GM23338 (cell line): ENCODE measurements at regions not wholly inside any gene's neighbourhood (a gene's known extent, or its start where the extent isn't known, plus 50 kb on each side); places are given as distances from the start of the nearest gene placed in this dataset.

Experiments used
- ATAC-seq: fragments of 200-7000 bp; cut with Tn5 transposase; 3 replicates; pipeline ENCODE4 v1.9.1; 2020
- DNase-seq: peaks from one replicate; pipeline ENCODE4 v3.0.0-alpha.2; 2015; ENCODE audit warnings: low spot score
- H2AFZ ChIP-seq: fragments of 200-600 bp; sonication (generic); 2 replicates; pipeline ENCODE4 v1.8.0; 2016; ENCODE audit warnings: antibody characterized with exemption, mild to moderate bottlenecking, moderate library complexity
- H3F3A ChIP-seq: fragments of 200-600 bp; sonication (generic); replicated peaks from 2 replicates; pipeline ENCODE4 v1.8.0; 2017; ENCODE audit warnings: antibody characterized with exemption, mixed run types, low read depth
- H3K27ac ChIP-seq: fragments of 200-600 bp; sonication (generic); 2 replicates; pipeline ENCODE4 v1.6.1; 2016; ENCODE audit warnings: low read depth
- H3K27me3 ChIP-seq: fragments of 200-600 bp; sonication (generic); 2 replicates; pipeline ENCODE4 v1.8.0; 2016; ENCODE audit warnings: mild to moderate bottlenecking, mixed run types, moderate library complexity; ENCODE audit not compliant: insufficient read depth
- H3K36me3 ChIP-seq: fragments of 200-600 bp; sonication (generic); 2 replicates; pipeline ENCODE4 v1.8.0; 2016; ENCODE audit warnings: mild to moderate bottlenecking; ENCODE audit not compliant: insufficient read depth
- H3K4me1 ChIP-seq: fragments of 200-600 bp; sonication (generic); 2 replicates; pipeline ENCODE4 v1.8.0; 2016; ENCODE audit warnings: mild to moderate bottlenecking, moderate library complexity; ENCODE audit not compliant: insufficient read depth
- H3K4me2 ChIP-seq: fragments of 200-600 bp; sonication (generic); 2 replicates; pipeline ENCODE4 v1.7.1; 2017; ENCODE audit warnings: mixed run types
- H3K4me3 ChIP-seq: fragments of 200-600 bp; sonication (generic); 2 replicates; pipeline ENCODE4 v1.6.1; 2016; ENCODE audit warnings: mixed run types
- H3K79me2 ChIP-seq: fragments of 200-600 bp; sonication (generic); replicated peaks from 2 replicates; pipeline ENCODE4 v1.8.0; 2017; ENCODE audit warnings: mild to moderate bottlenecking; ENCODE audit not compliant: insufficient read depth
- H3K9me2 ChIP-seq: fragments of 200-600 bp; sonication (generic); 2 replicates; pipeline ENCODE4 v1.8.0; 2017; ENCODE audit not compliant: insufficient read depth
- H4K20me1 ChIP-seq: fragments of 200-600 bp; sonication (generic); replicated peaks from 2 replicates; pipeline ENCODE4 v1.8.0; 2017; ENCODE audit warnings: mild to moderate bottlenecking; ENCODE audit not compliant: insufficient read depth
- H3K27ac Mint-ChIP-seq: 2 replicates; pipeline ENCODE4 v1.8.0; 2020; ENCODE audit warnings: inconsistent platforms, mild to moderate bottlenecking, moderate library complexity, mixed read lengths
- H3K27me3 Mint-ChIP-seq: 3 replicates; pipeline ENCODE4 v1.8.0; 2022; ENCODE audit warnings: low read depth, mild to moderate bottlenecking, moderate library complexity, mixed read lengths, inconsistent platforms; ENCODE audit not compliant: insufficient read depth, poor library complexity
- H3K36me3 Mint-ChIP-seq: 3 replicates; pipeline ENCODE4 v1.8.0; 2021; ENCODE audit warnings: low read depth, mild to moderate bottlenecking, inconsistent platforms, moderate library complexity, mixed read lengths
- H3K4me1 Mint-ChIP-seq: 3 replicates; pipeline ENCODE4 v1.8.0; 2020; ENCODE audit warnings: mild to moderate bottlenecking, inconsistent platforms, mixed read lengths
- H3K4me3 Mint-ChIP-seq: 3 replicates; pipeline ENCODE4 v1.8.0; 2021; ENCODE audit warnings: moderate library complexity, mild to moderate bottlenecking, inconsistent platforms, mixed read lengths
- H3K9me3 Mint-ChIP-seq: 3 replicates; pipeline ENCODE4 v1.8.0; 2020; ENCODE audit warnings: moderate library complexity, mild to moderate bottlenecking, inconsistent platforms, mixed read lengths
- EZH2 ChIP-seq: fragments of 200-600 bp; sonication (generic); IDR thresholded peaks from one replicate; pipeline ENCODE4 v1.8.0; 2017; ENCODE audit warnings: antibody characterized with exemption, mild to moderate bottlenecking, low read depth; ENCODE audit not compliant: unreplicated experiment
- NANOG ChIP-seq: IDR thresholded peaks from 2 replicates; pipeline ENCODE4 v1.6.1; 2016; ENCODE audit warnings: antibody characterized with exemption, borderline replicate concordance
- POLR2AphosphoS5 ChIP-seq: IDR thresholded peaks from 2 replicates; pipeline ENCODE4 v1.6.1; 2016; ENCODE audit warnings: antibody characterized with exemption, low read depth
- TF ChIP-seq, protein P1 (sequence below): fragments of 250-450 bp; sonication (Bioruptor Pico); IDR thresholded peaks from 2 replicates; pipeline ENCODE4 v1.5.0; 2020; ENCODE audit warnings: mild to moderate bottlenecking, moderate library complexity
- TF ChIP-seq, protein P2 (sequence below): IDR thresholded peaks from one replicate; pipeline ENCODE4 v1.6.1; 2018; ENCODE audit warnings: antibody characterized with exemption; ENCODE audit not compliant: unreplicated experiment

DNA sequence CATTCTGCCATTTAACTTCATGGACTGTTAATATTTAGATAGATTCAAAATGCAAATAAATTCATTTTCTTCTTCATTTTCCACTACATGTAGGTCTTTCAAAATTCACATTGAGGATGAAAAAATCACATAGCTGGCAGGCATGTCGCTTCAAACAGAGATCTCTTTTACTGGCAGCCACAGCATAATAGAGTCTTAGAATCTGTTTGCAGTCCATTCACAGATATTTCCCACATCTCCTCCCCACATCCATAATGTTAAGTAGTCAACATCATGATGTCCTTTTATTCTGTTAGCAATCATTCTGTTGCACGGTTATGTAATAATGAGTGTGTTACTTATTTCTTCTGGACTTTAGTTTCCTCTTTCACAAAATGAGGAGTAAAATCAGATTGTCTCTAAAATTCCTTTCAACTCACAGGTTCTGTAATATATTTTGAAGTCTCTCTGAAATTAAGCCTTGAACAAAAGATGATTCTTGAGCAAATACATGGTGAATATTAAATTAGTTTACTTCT, 257.5 kb upstream of the SNX7 start (continued):
- TF ChIP-seq, protein P1, sequence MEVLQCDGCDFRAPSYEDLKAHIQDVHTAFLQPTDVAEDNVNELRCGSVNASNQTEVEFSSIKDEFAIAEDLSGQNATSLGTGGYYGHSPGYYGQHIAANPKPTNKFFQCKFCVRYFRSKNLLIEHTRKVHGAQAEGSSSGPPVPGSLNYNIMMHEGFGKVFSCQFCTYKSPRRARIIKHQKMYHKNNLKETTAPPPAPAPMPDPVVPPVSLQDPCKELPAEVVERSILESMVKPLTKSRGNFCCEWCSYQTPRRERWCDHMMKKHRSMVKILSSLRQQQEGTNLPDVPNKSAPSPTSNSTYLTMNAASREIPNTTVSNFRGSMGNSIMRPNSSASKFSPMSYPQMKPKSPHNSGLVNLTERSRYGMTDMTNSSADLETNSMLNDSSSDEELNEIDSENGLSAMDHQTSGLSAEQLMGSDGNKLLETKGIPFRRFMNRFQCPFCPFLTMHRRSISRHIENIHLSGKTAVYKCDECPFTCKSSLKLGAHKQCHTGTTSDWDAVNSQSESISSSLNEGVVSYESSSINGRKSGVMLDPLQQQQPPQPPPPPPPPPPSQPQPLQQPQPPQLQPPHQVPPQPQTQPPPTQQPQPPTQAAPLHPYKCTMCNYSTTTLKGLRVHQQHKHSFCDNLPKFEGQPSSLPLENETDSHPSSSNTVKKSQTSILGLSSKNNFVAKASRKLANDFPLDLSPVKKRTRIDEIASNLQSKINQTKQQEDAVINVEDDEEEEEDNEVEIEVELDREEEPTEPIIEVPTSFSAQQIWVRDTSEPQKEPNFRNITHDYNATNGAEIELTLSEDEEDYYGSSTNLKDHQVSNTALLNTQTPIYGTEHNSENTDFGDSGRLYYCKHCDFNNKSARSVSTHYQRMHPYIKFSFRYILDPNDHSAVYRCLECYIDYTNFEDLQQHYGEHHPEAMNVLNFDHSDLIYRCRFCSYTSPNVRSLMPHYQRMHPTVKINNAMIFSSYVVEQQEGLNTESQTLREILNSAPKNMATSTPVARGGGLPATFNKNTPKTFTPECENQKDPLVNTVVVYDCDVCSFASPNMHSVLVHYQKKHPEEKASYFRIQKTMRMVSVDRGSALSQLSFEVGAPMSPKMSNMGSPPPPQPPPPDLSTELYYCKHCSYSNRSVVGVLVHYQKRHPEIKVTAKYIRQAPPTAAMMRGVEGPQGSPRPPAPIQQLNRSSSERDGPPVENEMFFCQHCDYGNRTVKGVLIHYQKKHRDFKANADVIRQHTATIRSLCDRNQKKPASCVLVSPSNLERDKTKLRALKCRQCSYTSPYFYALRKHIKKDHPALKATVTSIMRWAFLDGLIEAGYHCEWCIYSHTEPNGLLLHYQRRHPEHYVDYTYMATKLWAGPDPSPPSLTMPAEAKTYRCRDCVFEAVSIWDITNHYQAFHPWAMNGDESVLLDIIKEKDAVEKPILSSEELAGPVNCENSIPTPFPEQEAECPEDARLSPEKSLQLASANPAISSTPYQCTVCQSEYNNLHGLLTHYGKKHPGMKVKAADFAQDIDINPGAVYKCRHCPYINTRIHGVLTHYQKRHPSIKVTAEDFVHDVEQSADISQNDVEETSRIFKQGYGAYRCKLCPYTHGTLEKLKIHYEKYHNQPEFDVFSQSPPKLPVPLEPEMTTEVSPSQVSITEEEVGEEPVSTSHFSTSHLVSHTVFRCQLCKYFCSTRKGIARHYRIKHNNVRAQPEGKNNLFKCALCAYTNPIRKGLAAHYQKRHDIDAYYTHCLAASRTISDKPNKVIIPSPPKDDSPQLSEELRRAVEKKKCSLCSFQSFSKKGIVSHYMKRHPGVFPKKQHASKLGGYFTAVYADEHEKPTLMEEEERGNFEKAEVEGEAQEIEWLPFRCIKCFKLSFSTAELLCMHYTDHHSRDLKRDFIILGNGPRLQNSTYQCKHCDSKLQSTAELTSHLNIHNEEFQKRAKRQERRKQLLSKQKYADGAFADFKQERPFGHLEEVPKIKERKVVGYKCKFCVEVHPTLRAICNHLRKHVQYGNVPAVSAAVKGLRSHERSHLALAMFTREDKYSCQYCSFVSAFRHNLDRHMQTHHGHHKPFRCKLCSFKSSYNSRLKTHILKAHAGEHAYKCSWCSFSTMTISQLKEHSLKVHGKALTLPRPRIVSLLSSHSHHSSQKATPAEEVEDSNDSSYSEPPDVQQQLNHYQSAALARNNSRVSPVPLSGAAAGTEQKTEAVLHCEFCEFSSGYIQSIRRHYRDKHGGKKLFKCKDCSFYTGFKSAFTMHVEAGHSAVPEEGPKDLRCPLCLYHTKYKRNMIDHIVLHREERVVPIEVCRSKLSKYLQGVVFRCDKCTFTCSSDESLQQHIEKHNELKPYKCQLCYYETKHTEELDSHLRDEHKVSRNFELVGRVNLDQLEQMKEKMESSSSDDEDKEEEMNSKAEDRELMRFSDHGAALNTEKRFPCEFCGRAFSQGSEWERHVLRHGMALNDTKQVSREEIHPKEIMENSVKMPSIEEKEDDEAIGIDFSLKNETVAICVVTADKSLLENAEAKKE (CRISPR knock-in tag), result no peak
- no peak for TF ChIP-seq NANOG

DNA sequence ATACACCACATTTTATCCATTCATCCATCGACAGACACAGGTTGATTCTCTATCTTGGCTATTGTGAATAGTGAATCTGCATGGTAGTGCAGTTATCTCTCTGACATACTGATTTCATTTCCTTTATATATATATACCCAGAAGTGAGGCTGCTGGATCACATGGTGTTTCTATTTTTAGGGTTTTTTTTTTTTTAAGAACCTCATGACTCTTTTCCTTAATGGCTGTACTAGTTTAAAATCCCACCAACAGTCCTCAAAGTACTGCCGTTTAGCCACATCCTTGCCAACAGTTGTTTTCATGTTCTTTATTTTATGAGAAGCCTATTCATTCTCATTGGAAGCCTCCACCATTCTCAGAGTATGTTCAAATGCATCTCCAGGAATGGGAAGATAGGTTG, 258.7 kb upstream of the SNX7 start:
- Mint-ChIP-seq H3K4me3 (no peak overlapping the region), H3K27me3 (no peaks in the 10 kb centered on the region), H3K27ac (no peak overlapping the region), H3K9me3 (no peaks in the 10 kb centered on the region), H3K36me3 (no peaks in the 10 kb centered on the region), H3K4me1 (no peaks in the 10 kb centered on the region)
- Histone ChIP-seq H3K9me2 (no peaks in the 10 kb centered on the region), H3K4me1 (no peaks in the 10 kb centered on the region), H3F3A (no peaks in the 10 kb centered on the region), H3K36me3 (no peaks in the 10 kb centered on the region), H3K4me3 (no peak overlapping the region), H3K27ac (no peak overlapping the region), H4K20me1 (no peaks in the 10 kb centered on the region), H2AFZ (no peak overlapping the region), H3K27me3 (no peaks in the 10 kb centered on the region), H3K4me2 (no peak overlapping the region), H3K79me2 (no peaks in the 10 kb centered on the region)
- no peak for ATAC-seq
- DNase-seq, result no peak
- TF ChIP-seq, protein P2, sequence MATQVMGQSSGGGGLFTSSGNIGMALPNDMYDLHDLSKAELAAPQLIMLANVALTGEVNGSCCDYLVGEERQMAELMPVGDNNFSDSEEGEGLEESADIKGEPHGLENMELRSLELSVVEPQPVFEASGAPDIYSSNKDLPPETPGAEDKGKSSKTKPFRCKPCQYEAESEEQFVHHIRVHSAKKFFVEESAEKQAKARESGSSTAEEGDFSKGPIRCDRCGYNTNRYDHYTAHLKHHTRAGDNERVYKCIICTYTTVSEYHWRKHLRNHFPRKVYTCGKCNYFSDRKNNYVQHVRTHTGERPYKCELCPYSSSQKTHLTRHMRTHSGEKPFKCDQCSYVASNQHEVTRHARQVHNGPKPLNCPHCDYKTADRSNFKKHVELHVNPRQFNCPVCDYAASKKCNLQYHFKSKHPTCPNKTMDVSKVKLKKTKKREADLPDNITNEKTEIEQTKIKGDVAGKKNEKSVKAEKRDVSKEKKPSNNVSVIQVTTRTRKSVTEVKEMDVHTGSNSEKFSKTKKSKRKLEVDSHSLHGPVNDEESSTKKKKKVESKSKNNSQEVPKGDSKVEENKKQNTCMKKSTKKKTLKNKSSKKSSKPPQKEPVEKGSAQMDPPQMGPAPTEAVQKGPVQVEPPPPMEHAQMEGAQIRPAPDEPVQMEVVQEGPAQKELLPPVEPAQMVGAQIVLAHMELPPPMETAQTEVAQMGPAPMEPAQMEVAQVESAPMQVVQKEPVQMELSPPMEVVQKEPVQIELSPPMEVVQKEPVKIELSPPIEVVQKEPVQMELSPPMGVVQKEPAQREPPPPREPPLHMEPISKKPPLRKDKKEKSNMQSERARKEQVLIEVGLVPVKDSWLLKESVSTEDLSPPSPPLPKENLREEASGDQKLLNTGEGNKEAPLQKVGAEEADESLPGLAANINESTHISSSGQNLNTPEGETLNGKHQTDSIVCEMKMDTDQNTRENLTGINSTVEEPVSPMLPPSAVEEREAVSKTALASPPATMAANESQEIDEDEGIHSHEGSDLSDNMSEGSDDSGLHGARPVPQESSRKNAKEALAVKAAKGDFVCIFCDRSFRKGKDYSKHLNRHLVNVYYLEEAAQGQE, result no peak
- TF ChIP-seq, protein P1 (CRISPR knock-in tag), result no peak
- no peak for TF ChIP-seq POLR2AphosphoS5
- no peak for TF ChIP-seq EZH2
